T-helper 1 cell treated with Interleukin-12 subunit alpha and Interleukin-12 subunit beta and Interleukin-4 antibody, amounts not matched to agents 30 μg/mL and 1 μg/mL, for 36 hours (primary cell): ENCODE measurements at regions not wholly inside any gene's neighbourhood (a gene's known extent, or its start where the extent isn't known, plus 50 kb on each side); places are given as distances from the start of the nearest gene placed in this dataset.

ENCODE experiments used
- H3K27ac Mint-ChIP-seq: one replicate; pipeline ENCODE4 v1.8.0; 2021; ENCODE audit warnings: mild to moderate bottlenecking, mixed read lengths
- H3K27me3 Mint-ChIP-seq: one replicate; pipeline ENCODE4 v1.8.0; 2021; ENCODE audit warnings: low read depth, mixed read lengths
- H3K36me3 Mint-ChIP-seq: one replicate; pipeline ENCODE4 v1.8.0; 2021; ENCODE audit warnings: low read depth, mixed read lengths
- H3K4me1 Mint-ChIP-seq: one replicate; pipeline ENCODE4 v1.8.0; 2021; ENCODE audit warnings: low read depth, mixed read lengths
- H3K4me3 Mint-ChIP-seq: one replicate; pipeline ENCODE4 v1.8.0; 2021; ENCODE audit warnings: mild to moderate bottlenecking, moderate library complexity, mixed read lengths
- H3K9me3 Mint-ChIP-seq: one replicate; pipeline ENCODE4 v1.8.0; 2021; ENCODE audit warnings: mixed read lengths

GRCh38 chr16:65339062-65339461, 217.2 kb upstream of the CDH11 start:
- Mint-ChIP-seq H3K27ac (no peak overlapping the region), H3K9me3 (peaks cover 18% of the 10 kb centered on the region), H3K4me1 (no peaks in the 10 kb centered on the region), H3K27me3 (no peaks in the 10 kb centered on the region), H3K4me3 (no peak overlapping the region), H3K36me3 (no peaks in the 10 kb centered on the region)

- Mint-ChIP-seq H3K27ac (no peak overlapping the region), H3K4me3 (no peak overlapping the region), H3K27me3 (no peaks in the 10 kb centered on the region), H3K4me1 (no peaks in the 10 kb centered on the region), H3K36me3 (no peaks in the 10 kb centered on the region), H3K9me3 (peaks cover 13% of the 10 kb centered on the region)
These were observed 214.3 kb upstream of the CDH11 start for GRCh38 chr16:65336160-65336559.

GRCh38 chr16:65334081-65334480, 212.2 kb upstream of the CDH11 start:
- Mint-ChIP-seq H3K4me1 (no peaks in the 10 kb centered on the region), H3K9me3 (peaks cover 16% of the 10 kb centered on the region), H3K4me3 (no peak overlapping the region), H3K36me3 (no peaks in the 10 kb centered on the region), H3K27me3 (no peaks in the 10 kb centered on the region), H3K27ac (no peak overlapping the region)

DNA sequence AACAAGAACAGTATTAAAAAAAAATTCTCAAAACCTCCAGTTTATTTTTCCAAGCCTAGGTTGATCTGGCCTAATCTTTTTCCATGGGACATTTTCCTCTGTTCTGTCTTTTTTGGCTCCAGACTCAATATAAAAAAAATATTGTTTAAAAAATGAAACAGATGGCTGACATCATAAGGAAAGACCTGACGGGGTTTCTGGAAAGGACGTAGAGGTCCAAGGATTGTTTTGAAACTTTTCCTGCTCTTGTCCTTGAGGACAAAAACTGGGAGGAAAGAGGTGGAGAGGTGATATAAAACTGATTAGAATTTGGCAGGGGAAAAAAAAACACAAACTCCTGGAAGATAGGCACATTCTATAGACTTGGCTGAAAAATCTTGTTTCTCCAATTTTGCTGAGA, 211.4 kb upstream of the CDH11 start:
- no peak overlapping the region for H3K4me3 Mint-ChIP-seq
- H3K27ac Mint-ChIP-seq: no peak overlapping the region
- H3K9me3 Mint-ChIP-seq: peaks cover 16% of the 10 kb centered on the region
- no peaks in the 10 kb centered on the region for H3K4me1 Mint-ChIP-seq
- H3K36me3 Mint-ChIP-seq: no peaks in the 10 kb centered on the region
- H3K27me3 Mint-ChIP-seq: no peaks in the 10 kb centered on the region

DNA sequence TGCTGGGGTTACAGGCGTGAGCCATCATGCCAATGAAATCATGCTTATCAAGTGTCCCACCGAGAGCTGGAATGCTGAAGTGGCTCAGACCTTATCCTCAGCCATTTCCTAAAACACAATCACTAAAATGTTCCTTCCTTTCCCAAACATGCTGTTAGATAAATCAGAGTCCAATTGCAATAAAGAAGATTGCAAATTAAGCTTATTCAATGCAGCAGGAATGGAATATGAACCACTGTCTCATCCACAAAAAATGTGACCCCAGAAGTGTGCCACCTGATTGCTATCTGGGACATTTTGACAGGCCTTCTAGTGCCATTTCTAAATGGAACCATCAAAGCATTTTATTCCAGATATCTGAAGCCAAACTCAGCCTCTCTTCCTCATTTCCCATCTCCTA, 205.5 kb upstream of the CDH11 start:
- no peaks in the 10 kb centered on the region for H3K27me3 Mint-ChIP-seq
- H3K36me3 Mint-ChIP-seq: no peaks in the 10 kb centered on the region

GRCh38 chr16:65323655-65324237, 201.9 kb upstream of the CDH11 start:
- Mint-ChIP-seq H3K4me1 (no peaks in the 10 kb centered on the region), H3K4me3 (no peak overlapping the region), H3K27me3 (no peaks in the 10 kb centered on the region), H3K36me3 (no peaks in the 10 kb centered on the region), H3K27ac (no peak overlapping the region), H3K9me3 (no peaks in the 10 kb centered on the region)

More for the DNA sequence above, 205.5 kb upstream of the CDH11 start:
- Mint-ChIP-seq H3K4me1 (no peaks in the 10 kb centered on the region), H3K27ac (no peak overlapping the region), H3K9me3 (peaks cover 3% of the 10 kb centered on the region), H3K4me3 (no peak overlapping the region)

GRCh38 chr16:65319621-65320231, 197.9 kb upstream of the CDH11 start:
- no peak overlapping the region for H3K4me3 Mint-ChIP-seq
- H3K27ac Mint-ChIP-seq: no peak overlapping the region
- H3K27me3 Mint-ChIP-seq: no peaks in the 10 kb centered on the region
- no peaks in the 10 kb centered on the region for H3K4me1 Mint-ChIP-seq
- H3K9me3 Mint-ChIP-seq: no peaks in the 10 kb centered on the region
- H3K36me3 Mint-ChIP-seq: no peaks in the 10 kb centered on the region

DNA sequence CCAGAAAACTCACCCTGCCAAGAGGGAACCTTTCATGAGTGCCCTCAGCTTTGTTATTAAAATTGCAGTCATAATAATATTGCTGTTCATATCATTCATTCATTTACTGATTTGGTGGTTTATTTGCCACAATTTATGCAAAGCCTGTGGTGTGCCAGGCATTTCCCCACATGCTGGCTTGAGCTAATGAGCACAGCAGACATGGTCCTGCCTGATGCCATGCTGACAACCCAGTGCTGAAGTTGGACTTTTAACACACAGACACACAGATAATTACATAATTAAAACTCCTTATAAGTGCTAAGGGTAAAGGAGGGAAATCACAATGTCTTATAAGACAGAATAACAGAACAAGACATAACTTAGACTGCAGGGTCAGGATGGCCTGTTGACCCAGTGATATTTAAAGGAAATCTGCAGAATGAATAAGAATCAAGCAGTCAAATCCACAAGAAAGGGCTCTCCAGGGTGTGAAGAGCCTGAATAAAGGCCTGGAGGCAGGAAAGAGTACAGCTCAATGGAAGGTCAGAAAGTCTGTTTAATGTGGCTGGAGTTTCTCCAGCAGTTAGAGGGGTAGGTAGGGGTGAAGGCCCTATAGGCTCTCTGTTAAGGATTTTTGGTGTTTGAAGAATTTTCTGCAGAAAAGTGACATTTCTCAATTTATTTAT, 196.9 kb upstream of the CDH11 start:
- Mint-ChIP-seq H3K36me3 (no peaks in the 10 kb centered on the region), H3K4me3 (no peak overlapping the region), H3K27ac (no peak overlapping the region), H3K4me1 (no peaks in the 10 kb centered on the region), H3K27me3 (no peaks in the 10 kb centered on the region), H3K9me3 (no peaks in the 10 kb centered on the region)

- H3K4me1 Mint-ChIP-seq: no peaks in the 10 kb centered on the region
- H3K36me3 Mint-ChIP-seq: no peaks in the 10 kb centered on the region
- no peak overlapping the region for H3K4me3 Mint-ChIP-seq
- H3K27ac Mint-ChIP-seq: no peak overlapping the region
- H3K9me3 Mint-ChIP-seq: no peaks in the 10 kb centered on the region
- H3K27me3 Mint-ChIP-seq: no peaks in the 10 kb centered on the region
These were observed 196.3 kb upstream of the CDH11 start for GRCh38 chr16:65318138-65318537.

DNA sequence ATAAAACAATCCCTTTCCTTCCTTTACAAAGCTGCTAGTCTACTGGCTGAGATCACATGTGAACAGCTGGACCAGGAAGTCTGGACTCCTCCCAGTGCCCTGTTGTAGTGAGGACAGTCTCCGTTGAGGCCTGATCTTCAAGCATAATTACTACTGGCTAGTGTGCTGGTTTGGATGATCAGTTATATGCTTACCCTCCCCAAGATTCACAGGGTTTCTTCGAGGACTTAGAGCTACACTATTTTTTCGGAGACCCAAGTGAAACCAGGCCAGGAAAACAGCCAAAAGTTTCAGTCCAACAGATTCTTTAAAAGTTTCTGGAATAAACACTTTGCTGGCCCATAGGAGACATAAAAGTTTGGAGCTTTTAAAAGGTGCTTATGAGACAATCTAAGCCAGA, 194.9 kb upstream of the CDH11 start:
- no peaks in the 10 kb centered on the region for H3K27me3 Mint-ChIP-seq
- no peak overlapping the region for H3K27ac Mint-ChIP-seq
- H3K4me3 Mint-ChIP-seq: no peak overlapping the region
- H3K9me3 Mint-ChIP-seq: peaks cover 3% of the 10 kb centered on the region
- no peaks in the 10 kb centered on the region for H3K4me1 Mint-ChIP-seq
- H3K36me3 Mint-ChIP-seq: no peaks in the 10 kb centered on the region

GRCh38 chr16:65315081-65315780, 193.4 kb upstream of the CDH11 start:
- Mint-ChIP-seq H3K27ac (no peak overlapping the region), H3K4me1 (no peaks in the 10 kb centered on the region), H3K36me3 (no peaks in the 10 kb centered on the region), H3K9me3 (peaks cover 3% of the 10 kb centered on the region), H3K4me3 (no peak overlapping the region), H3K27me3 (no peaks in the 10 kb centered on the region)

- H3K27ac Mint-ChIP-seq: no peak overlapping the region
- no peaks in the 10 kb centered on the region for H3K36me3 Mint-ChIP-seq
- peaks cover 3% of the 10 kb centered on the region for H3K9me3 Mint-ChIP-seq
- H3K4me3 Mint-ChIP-seq: no peak overlapping the region
- no peaks in the 10 kb centered on the region for H3K4me1 Mint-ChIP-seq
- H3K27me3 Mint-ChIP-seq: no peaks in the 10 kb centered on the region
These were observed 192.8 kb upstream of the CDH11 start for GRCh38 chr16:65314627-65315008.

- Mint-ChIP-seq H3K4me1 (no peaks in the 10 kb centered on the region), H3K36me3 (no peaks in the 10 kb centered on the region)
These were observed 192.2 kb upstream of the CDH11 start for GRCh38 chr16:65313936-65314626.

DNA sequence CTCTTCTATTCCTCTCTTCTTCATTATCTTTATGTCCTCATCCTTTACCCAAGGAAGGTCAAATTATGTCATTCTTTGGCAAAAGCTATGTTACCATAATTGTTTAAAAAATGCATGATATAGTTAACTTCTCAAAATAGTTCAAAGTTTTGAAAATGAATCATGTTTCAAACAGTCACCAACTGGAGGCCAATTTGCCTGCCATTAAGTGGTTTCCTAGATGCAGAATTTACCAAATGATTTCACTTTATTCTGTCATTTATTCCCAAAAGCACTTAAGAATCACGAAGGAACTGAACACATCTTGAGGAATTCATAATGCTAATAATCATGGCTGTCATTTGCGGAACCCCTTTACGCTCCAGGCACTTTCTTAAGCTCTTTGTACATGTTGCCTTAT, 190.9 kb upstream of the CDH11 start:
- H3K27me3 Mint-ChIP-seq: no peaks in the 10 kb centered on the region
- H3K9me3 Mint-ChIP-seq: peaks cover 6% of the 10 kb centered on the region

More at GRCh38 chr16:65313936-65314626, 192.2 kb upstream of the CDH11 start:
- no peak overlapping the region for H3K4me3 Mint-ChIP-seq
- no peak overlapping the region for H3K27ac Mint-ChIP-seq
- no peaks in the 10 kb centered on the region for H3K27me3 Mint-ChIP-seq
- peaks cover 3% of the 10 kb centered on the region for H3K9me3 Mint-ChIP-seq

More for the DNA sequence above, 190.9 kb upstream of the CDH11 start:
- Mint-ChIP-seq H3K4me1 (no peaks in the 10 kb centered on the region), H3K36me3 (no peaks in the 10 kb centered on the region), H3K27ac (no peak overlapping the region), H3K4me3 (no peak overlapping the region)
